ENCODE measurements at regions not wholly inside any gene's neighbourhood (a gene's known extent, or its start where the extent isn't known, plus 50 kb on each side); places are given as distances from the start of the nearest gene placed in this dataset.

DNA sequence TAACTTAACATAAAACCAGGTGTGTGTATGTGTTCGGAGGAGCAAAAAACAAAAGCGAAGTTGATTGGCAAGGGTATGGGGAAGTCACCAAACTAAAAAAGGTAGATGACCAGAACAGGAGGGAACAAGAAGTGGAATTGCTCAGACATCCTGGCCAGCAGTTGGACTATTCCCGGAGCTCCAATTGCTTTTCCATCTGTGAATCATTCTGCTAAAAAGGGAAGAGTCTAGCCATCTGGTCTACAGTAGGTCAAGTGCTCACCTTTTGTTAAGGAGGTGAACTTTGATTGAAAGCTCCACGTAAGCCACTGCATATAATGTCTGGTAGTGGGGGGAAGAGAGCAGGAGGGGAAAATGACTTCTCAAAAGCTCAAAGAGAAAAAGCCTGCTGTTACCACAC lies 50.0 kb upstream of the BET1 start:
- H3K9ac ChIP-seq (ENCODE audit: low read length in 3 of 3) = no peak overlapping the region
- H3K4me1 ChIP-seq (ENCODE audit: control insufficient read depth in 2 of 3, insufficient read depth in 2 of 3, low read depth in 1 of 3, low read length in 3 of 3) = no peaks in the 10 kb centered on the region
- H3K36me3 ChIP-seq (ENCODE audit: control insufficient read depth in 2 of 3, insufficient read depth in 3 of 3, low read length in 3 of 3) = no peaks in the 10 kb centered on the region
- H3K9me3 ChIP-seq (ENCODE audit: control insufficient read depth in 2 of 3, insufficient read depth in 1 of 3, low read length in 3 of 3) = no peaks in the 10 kb centered on the region
- H3K27me3 ChIP-seq (ENCODE audit: control insufficient read depth, insufficient read depth, low read length) = no peaks in the 10 kb centered on the region
- H3K27ac ChIP-seq (ENCODE audit: low read depth in 2 of 2, low read length in 2 of 2) = no peak overlapping the region
- DNase-seq = no peak
- FAIRE-seq = no peak
- H3K4me3 ChIP-seq (ENCODE audit: low read length in 3 of 3) = no peak overlapping the region
- intact Hi-C loops (cut with DNase I) = no loop called here
- TF ChIP-seq, protein P1, sequence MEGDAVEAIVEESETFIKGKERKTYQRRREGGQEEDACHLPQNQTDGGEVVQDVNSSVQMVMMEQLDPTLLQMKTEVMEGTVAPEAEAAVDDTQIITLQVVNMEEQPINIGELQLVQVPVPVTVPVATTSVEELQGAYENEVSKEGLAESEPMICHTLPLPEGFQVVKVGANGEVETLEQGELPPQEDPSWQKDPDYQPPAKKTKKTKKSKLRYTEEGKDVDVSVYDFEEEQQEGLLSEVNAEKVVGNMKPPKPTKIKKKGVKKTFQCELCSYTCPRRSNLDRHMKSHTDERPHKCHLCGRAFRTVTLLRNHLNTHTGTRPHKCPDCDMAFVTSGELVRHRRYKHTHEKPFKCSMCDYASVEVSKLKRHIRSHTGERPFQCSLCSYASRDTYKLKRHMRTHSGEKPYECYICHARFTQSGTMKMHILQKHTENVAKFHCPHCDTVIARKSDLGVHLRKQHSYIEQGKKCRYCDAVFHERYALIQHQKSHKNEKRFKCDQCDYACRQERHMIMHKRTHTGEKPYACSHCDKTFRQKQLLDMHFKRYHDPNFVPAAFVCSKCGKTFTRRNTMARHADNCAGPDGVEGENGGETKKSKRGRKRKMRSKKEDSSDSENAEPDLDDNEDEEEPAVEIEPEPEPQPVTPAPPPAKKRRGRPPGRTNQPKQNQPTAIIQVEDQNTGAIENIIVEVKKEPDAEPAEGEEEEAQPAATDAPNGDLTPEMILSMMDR (IDR thresholded peaks at IDR 0.05; ENCODE audit: borderline replicate concordance, extremely low read depth, insufficient read depth) = no peak

GRCh38 chr7:94055963-94056362 lies 51.8 kb upstream of the BET1 start:
- Histone ChIP-seq H3K9me3 (ENCODE audit: control insufficient read depth in 2 of 3, insufficient read depth in 1 of 3, low read length in 3 of 3) (no peaks in the 10 kb centered on the region), H3K27ac (ENCODE audit: low read depth in 2 of 2, low read length in 2 of 2) (no peak overlapping the region), H3K4me1 (ENCODE audit: control insufficient read depth in 2 of 3, insufficient read depth in 2 of 3, low read depth in 1 of 3, low read length in 3 of 3) (no peaks in the 10 kb centered on the region), H3K9ac (ENCODE audit: low read length in 3 of 3) (no peak overlapping the region), H3K27me3 (ENCODE audit: control insufficient read depth, insufficient read depth, low read length) (no peaks in the 10 kb centered on the region), H3K4me3 (ENCODE audit: low read length in 3 of 3) (no peak overlapping the region), H3K36me3 (ENCODE audit: control insufficient read depth in 2 of 3, insufficient read depth in 3 of 3, low read length in 3 of 3) (no peaks in the 10 kb centered on the region)
- DNase-seq (no peak), FAIRE-seq (no peak)
- TF ChIP-seq, protein P1 (IDR thresholded peaks at IDR 0.05; ENCODE audit: borderline replicate concordance, extremely low read depth, insufficient read depth) = no peak
- intact Hi-C loops (cut with DNase I) = no loop called here

DNA sequence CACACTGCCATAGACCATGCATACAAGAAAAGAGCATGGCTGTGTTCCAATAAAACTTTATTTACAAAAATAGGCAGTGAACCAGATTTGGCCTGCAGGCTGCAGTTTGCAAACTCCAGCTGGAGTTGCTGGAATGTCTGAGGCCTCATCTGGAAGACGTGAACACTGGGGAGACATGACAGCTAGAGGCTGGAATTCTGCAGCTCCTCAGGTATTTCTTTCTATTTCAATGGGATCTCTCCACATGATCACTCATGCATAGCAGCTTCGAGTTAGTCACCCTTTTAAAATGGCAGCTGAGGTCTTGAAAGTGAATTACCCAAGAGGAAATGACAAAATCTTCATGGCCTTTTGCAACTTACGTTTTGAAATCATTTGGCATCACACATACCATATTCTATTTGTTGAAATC lies 52.6 kb upstream of the BET1 start:
- no peaks in the 10 kb centered on the region for H3K36me3 ChIP-seq (ENCODE audit: control insufficient read depth in 2 of 3, insufficient read depth in 3 of 3, low read length in 3 of 3)
- no peak overlapping the region for H3K4me3 ChIP-seq (ENCODE audit: low read length in 3 of 3)
- intact Hi-C loops (cut with DNase I) = no loop called here
- H3K4me1 ChIP-seq (ENCODE audit: control insufficient read depth in 2 of 3, insufficient read depth in 2 of 3, low read depth in 1 of 3, low read length in 3 of 3) = no peaks in the 10 kb centered on the region
- H3K27ac ChIP-seq (ENCODE audit: low read depth in 2 of 2, low read length in 2 of 2) = no peak overlapping the region
- no peaks in the 10 kb centered on the region for H3K27me3 ChIP-seq (ENCODE audit: control insufficient read depth, insufficient read depth, low read length)
- no peaks in the 10 kb centered on the region for H3K9me3 ChIP-seq (ENCODE audit: control insufficient read depth in 2 of 3, insufficient read depth in 1 of 3, low read length in 3 of 3)
- no peak for FAIRE-seq
- H3K9ac ChIP-seq (ENCODE audit: low read length in 3 of 3) = no peak overlapping the region
- TF ChIP-seq, protein P1 (IDR thresholded peaks at IDR 0.05; ENCODE audit: borderline replicate concordance, extremely low read depth, insufficient read depth) = no peak
- peak in 2 of 5 donors; percentile 42 to 46 for DNase-seq

DNA sequence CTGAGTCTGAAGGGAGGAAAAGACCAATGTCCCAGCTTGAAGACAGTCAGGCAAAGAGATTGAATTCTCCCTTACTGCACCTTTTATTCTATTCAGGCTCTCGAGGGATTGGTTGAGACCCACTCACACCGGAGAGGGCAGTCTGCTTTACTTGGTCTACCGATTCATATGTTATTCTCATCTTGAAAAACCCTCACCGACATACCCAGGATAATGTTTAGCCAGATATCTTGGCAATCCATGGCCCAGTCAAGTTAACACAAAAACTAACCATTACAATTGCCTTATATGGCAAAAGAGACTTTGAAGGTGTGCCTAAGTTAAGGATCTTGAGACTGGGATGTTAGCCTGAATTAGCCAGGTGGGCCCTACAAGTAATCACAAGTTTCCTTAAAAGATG lies 53.8 kb upstream of the BET1 start:
- H3K4me3 ChIP-seq (ENCODE audit: low read length in 3 of 3) = no peak overlapping the region
- intact Hi-C loops (cut with DNase I) = no loop called here
- DNase-seq = no peak
- no peaks in the 10 kb centered on the region for H3K27me3 ChIP-seq (ENCODE audit: control insufficient read depth, insufficient read depth, low read length)
- H3K9me3 ChIP-seq (ENCODE audit: control insufficient read depth in 2 of 3, insufficient read depth in 1 of 3, low read length in 3 of 3) = no peaks in the 10 kb centered on the region
- no peaks in the 10 kb centered on the region for H3K4me1 ChIP-seq (ENCODE audit: control insufficient read depth in 2 of 3, insufficient read depth in 2 of 3, low read depth in 1 of 3, low read length in 3 of 3)
- TF ChIP-seq, protein P1 (IDR thresholded peaks at IDR 0.05; ENCODE audit: borderline replicate concordance, extremely low read depth, insufficient read depth) = no peak
- no peaks in the 10 kb centered on the region for H3K36me3 ChIP-seq (ENCODE audit: control insufficient read depth in 2 of 3, insufficient read depth in 3 of 3, low read length in 3 of 3)
- H3K27ac ChIP-seq (ENCODE audit: low read depth in 2 of 2, low read length in 2 of 2) = no peak overlapping the region
- no peak overlapping the region for H3K9ac ChIP-seq (ENCODE audit: low read length in 3 of 3)
- no peak for FAIRE-seq
